Mesenchymal stem cell (in vitro differentiated cells and primary cell): ENCODE measurements at regions not wholly inside any gene's neighbourhood (a gene's known extent, or its start where the extent isn't known, plus 50 kb on each side); places are given as distances from the start of the nearest gene placed in this dataset.

Experiments used
- DNase-seq: peaks from one replicate; pipeline ENCODE4 v3.0.0-alpha.2; 2013
- H2AFZ ChIP-seq: one replicate; pipeline ENCODE4 v1.6.1; 2013; ENCODE audit warnings: low read depth, mild to moderate bottlenecking, control low read depth, inconsistent platforms, low read length, moderate library complexity
- H2AK5ac ChIP-seq: 2 replicates; pipeline ENCODE4 v1.6.1; 2013; ENCODE audit warnings: low read length, moderate library complexity, mild to moderate bottlenecking, inconsistent platforms; ENCODE audit not compliant: severe bottlenecking
- H2BK120ac ChIP-seq: one replicate; pipeline ENCODE4 v1.6.1; 2013; ENCODE audit warnings: low read depth, mild to moderate bottlenecking, inconsistent platforms, low read length, moderate library complexity
- H2BK12ac ChIP-seq, 2 experiments: one replicate each; pipeline ENCODE4 v1.6.1; 2013; ENCODE audit warnings: inconsistent platforms in 2 of 2, low read length in 2 of 2, mild to moderate bottlenecking in 2 of 2, moderate library complexity in 2 of 2, control low read depth in 1 of 2
- H2BK15ac ChIP-seq: one replicate; pipeline ENCODE4 v1.6.1; 2013; ENCODE audit warnings: mild to moderate bottlenecking, low read depth, inconsistent platforms; ENCODE audit not compliant: poor library complexity, severe bottlenecking
- H2BK5ac ChIP-seq: 2 replicates; pipeline ENCODE4 v1.6.1; 2013; ENCODE audit warnings: low read depth, mild to moderate bottlenecking, low read length, control low read depth, inconsistent platforms; ENCODE audit not compliant: poor library complexity, severe bottlenecking
- H3K14ac ChIP-seq, 2 experiments: one replicate each; pipeline ENCODE4 v1.6.1; 2013; ENCODE audit warnings: inconsistent platforms in 2 of 2, low read length in 2 of 2, control low read depth in 1 of 2, mild to moderate bottlenecking in 1 of 2, moderate library complexity in 1 of 2
- H3K18ac ChIP-seq, 2 experiments: one replicate each; pipeline ENCODE4 v1.6.1; 2013; ENCODE audit warnings: inconsistent platforms in 2 of 2, low read length in 2 of 2, control low read depth in 1 of 2, low read depth in 1 of 2, mild to moderate bottlenecking in 1 of 2
- H3K23ac ChIP-seq, 2 experiments: one replicate each; pipeline ENCODE4 v1.6.1; 2013; ENCODE audit warnings: inconsistent platforms in 2 of 2, low read length in 2 of 2, mild to moderate bottlenecking in 2 of 2, moderate library complexity in 2 of 2, control low read depth in 1 of 2
- H3K27ac ChIP-seq: 2 replicates; pipeline ENCODE4 v1.5.1; 2013; ENCODE audit warnings: mild to moderate bottlenecking, moderate library complexity, low read length, control low read depth, inconsistent platforms; ENCODE audit not compliant: poor library complexity, severe bottlenecking
- H3K27me3 ChIP-seq, 2 experiments: 2 replicates each; pipeline versions ENCODE4 v1.6.1 to v1.7.0; 2013; ENCODE audit warnings: low read length in 2 of 2, mild to moderate bottlenecking in 2 of 2, moderate library complexity in 2 of 2, control low read depth in 1 of 2, inconsistent platforms in 1 of 2; ENCODE audit not compliant: control insufficient read depth in 1 of 2, insufficient read depth in 1 of 2
- H3K36me3 ChIP-seq, 2 experiments: 2 replicates each; pipeline versions ENCODE4 v1.6.1 to v1.7.0; 2013; ENCODE audit warnings: low read length in 2 of 2, control low read depth in 1 of 2, inconsistent platforms in 1 of 2, low read depth in 1 of 2, mild to moderate bottlenecking in 1 of 2; ENCODE audit not compliant: insufficient read depth in 2 of 2, control insufficient read depth in 1 of 2
- H3K4ac ChIP-seq, 2 experiments: one replicate each; pipeline ENCODE4 v1.6.1; 2013; ENCODE audit warnings: inconsistent platforms in 2 of 2, low read length in 2 of 2, mild to moderate bottlenecking in 2 of 2, moderate library complexity in 2 of 2, control low read depth in 1 of 2, low read depth in 1 of 2
- H3K4me1 ChIP-seq: 2 replicates; pipeline ENCODE4 v1.6.1; 2013; ENCODE audit warnings: low read depth, low read length, control low read depth; ENCODE audit not compliant: control insufficient read depth, insufficient read depth
- H3K4me2 ChIP-seq: 2 replicates; pipeline ENCODE4 v1.6.1; 2013; ENCODE audit warnings: low read length, mild to moderate bottlenecking, inconsistent platforms; ENCODE audit not compliant: poor library complexity, severe bottlenecking
- H3K4me3 ChIP-seq, 2 experiments: 2 replicates each; pipeline versions ENCODE4 v1.5.1 to v1.7.0; 2013; ENCODE audit warnings: low read length in 2 of 2, mild to moderate bottlenecking in 2 of 2, control low read depth in 1 of 2, low read depth in 1 of 2; ENCODE audit not compliant: insufficient read depth in 1 of 2
- H3K79me1 ChIP-seq: replicated peaks from 2 replicates; pipeline ENCODE4 v1.6.1; 2013; ENCODE audit warnings: mild to moderate bottlenecking, control low read depth, low read length, inconsistent platforms; ENCODE audit not compliant: poor library complexity, severe bottlenecking
- H3K9ac ChIP-seq: 2 replicates; pipeline ENCODE4 v1.7.0; 2013; ENCODE audit warnings: mild to moderate bottlenecking, low read length, moderate library complexity
- H3K9me3 ChIP-seq: 2 replicates; pipeline ENCODE4 v1.7.0; 2013; ENCODE audit warnings: mild to moderate bottlenecking, low read length; ENCODE audit not compliant: control insufficient read depth
- H4K8ac ChIP-seq: one replicate; pipeline ENCODE4 v1.6.1; 2013; ENCODE audit warnings: inconsistent platforms, mild to moderate bottlenecking, low read length, moderate library complexity
- H4K91ac ChIP-seq: one replicate; pipeline ENCODE4 v1.6.1; 2013; ENCODE audit warnings: mild to moderate bottlenecking, low read length, inconsistent platforms
- WGBS: methylation state at CpG from one replicate; pipeline ENCODE4 v1.1.7; 2013; ENCODE audit warnings: mixed read lengths; 5-methylcytosine and 5-hydroxymethylcytosine counted together

DNA sequence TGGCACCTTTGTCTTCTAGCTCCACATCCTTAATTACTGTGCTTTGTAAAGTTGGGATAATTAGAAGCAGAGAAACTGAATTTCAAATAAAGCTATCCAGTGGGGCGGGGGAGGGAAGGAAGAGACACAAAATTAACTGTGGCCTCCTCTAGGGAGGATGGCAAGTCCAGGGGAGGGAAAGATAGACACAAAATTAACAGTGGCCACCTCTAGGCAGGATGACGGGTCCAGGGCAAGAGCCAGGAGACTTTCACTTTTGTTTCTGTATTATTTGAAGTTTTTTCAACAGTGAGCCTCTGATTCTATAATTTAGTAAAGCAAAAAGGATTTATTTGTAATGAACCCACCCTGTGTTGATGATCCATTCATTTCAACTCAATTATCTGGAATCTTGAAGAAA lies 335.9 kb downstream of the MSX2 start:
- H3K36me3 ChIP-seq: no peaks in the 10 kb centered on the region
- H3K14ac ChIP-seq: no peak overlapping the region
- H3K9ac ChIP-seq: peak overlapping the region; percentile 84
- H2BK120ac ChIP-seq: no peak overlapping the region
- H3K4me1 ChIP-seq: no peaks in the 10 kb centered on the region
- H3K4me3 ChIP-seq: peak overlapping the region in 1 of 2 experiments; percentile 71
- H3K27ac ChIP-seq: no peak overlapping the region
- H3K9me3 ChIP-seq: no peaks in the 10 kb centered on the region
- DNase-seq: no peak
- H2AK5ac ChIP-seq: no peak overlapping the region
- H2AFZ ChIP-seq: no peak overlapping the region
- no peak overlapping the region for H2BK15ac ChIP-seq
- no peaks in the 10 kb centered on the region for H3K79me1 ChIP-seq
- H3K23ac ChIP-seq: no peak overlapping the region
- H4K91ac ChIP-seq: no peak overlapping the region
- H4K8ac ChIP-seq: no peak overlapping the region
- WGBS: 62% methylated on average over 2 of the region's 2 CpGs
- H2BK5ac ChIP-seq: no peak overlapping the region
- H2BK12ac ChIP-seq: no peak overlapping the region
- H3K27me3 ChIP-seq: no peaks in the 10 kb centered on the region
- no peak overlapping the region for H3K4ac ChIP-seq
- no peak overlapping the region for H3K18ac ChIP-seq
- no peak overlapping the region for H3K4me2 ChIP-seq

DNA sequence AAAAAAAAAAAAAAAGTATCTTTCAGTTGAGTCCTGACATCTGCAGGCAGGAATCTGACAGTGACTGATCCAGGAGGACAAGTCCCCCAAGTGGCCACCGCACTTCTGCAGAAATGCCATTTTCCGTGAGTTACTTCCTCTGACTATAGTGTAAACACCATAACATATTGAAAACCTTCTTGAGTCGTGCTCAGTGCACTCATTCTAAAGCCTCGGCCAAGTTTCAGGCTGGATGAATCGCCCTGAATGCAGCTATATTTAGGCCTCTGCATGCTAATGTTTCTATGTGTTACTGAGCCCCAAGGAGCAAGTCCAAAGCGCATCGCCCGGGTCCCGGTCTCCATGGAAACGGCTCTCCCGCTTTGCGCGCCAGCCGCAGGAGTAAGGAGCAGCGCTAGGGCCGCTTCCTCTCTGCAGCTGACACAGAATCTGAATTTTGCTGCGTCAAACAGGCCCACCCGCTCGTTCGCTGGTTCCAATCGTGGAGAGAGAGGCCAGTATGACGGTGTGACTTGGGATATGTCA lies 335.4 kb downstream of the MSX2 start:
- Histone ChIP-seq H3K23ac (no peak overlapping the region), H2BK12ac (no peak overlapping the region), H2BK120ac (no peak overlapping the region), H2AFZ (no peak overlapping the region), H3K27me3 (no peaks in the 10 kb centered on the region), H3K4me2 (no peak overlapping the region), H3K9me3 (no peaks in the 10 kb centered on the region), H3K4ac (no peak overlapping the region), H3K79me1 (no peaks in the 10 kb centered on the region), H3K27ac (no peak overlapping the region), H2AK5ac (no peak overlapping the region), H4K8ac (no peak overlapping the region), H3K4me1 (no peaks in the 10 kb centered on the region), H3K18ac (no peak overlapping the region), H2BK5ac (no peak overlapping the region), H3K36me3 (no peaks in the 10 kb centered on the region), H2BK15ac (no peak overlapping the region), H4K91ac (no peak overlapping the region), H3K9ac (peak overlapping the region; percentile 84), H3K14ac (no peak overlapping the region), H3K4me3 (peak overlapping the region in 1 of 2 experiments; percentile 71)
- DNase-seq: no peak
- 5% methylated on average over 14 of the region's 22 CpGs for WGBS

DNA sequence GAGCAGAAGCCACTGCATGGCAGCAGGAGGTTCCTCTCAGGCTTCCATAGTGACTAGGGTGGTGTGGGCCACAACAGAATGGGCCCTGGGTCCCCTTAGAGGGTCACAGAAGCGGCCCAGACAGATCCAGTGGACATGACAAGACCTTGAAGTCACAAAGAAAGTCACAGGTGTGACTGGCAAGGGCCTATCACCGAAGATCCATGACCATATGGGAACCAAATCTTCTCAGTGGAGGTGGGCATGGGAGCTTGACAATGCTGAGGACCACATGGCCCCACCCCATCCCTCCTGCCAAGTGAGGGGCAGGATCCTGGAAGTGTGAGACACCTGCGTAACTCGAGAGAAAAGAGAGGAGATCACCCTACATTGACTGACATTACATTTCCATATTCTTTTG lies 332.4 kb downstream of the MSX2 start:
- H3K9ac ChIP-seq: no peak overlapping the region
- no peaks in the 10 kb centered on the region for H3K27me3 ChIP-seq
- no peaks in the 10 kb centered on the region for H3K79me1 ChIP-seq
- DNase-seq: no peak
- H3K4me3 ChIP-seq: no peak overlapping the region
- H2BK12ac ChIP-seq: no peak overlapping the region
- H2AFZ ChIP-seq: no peak overlapping the region
- H3K9me3 ChIP-seq: no peaks in the 10 kb centered on the region
- no peak overlapping the region for H3K4me2 ChIP-seq
- H4K8ac ChIP-seq: no peak overlapping the region
- H2BK120ac ChIP-seq: no peak overlapping the region
- 36% methylated on average over 2 of the region's 4 CpGs for WGBS
- H3K18ac ChIP-seq: no peak overlapping the region
- no peak overlapping the region for H4K91ac ChIP-seq
- H3K4ac ChIP-seq: no peak overlapping the region
- no peak overlapping the region for H3K14ac ChIP-seq
- H2BK5ac ChIP-seq: no peak overlapping the region
- no peaks in the 10 kb centered on the region for H3K4me1 ChIP-seq
- no peak overlapping the region for H2AK5ac ChIP-seq
- H2BK15ac ChIP-seq: no peak overlapping the region
- no peaks in the 10 kb centered on the region for H3K36me3 ChIP-seq
- no peak overlapping the region for H3K23ac ChIP-seq
- H3K27ac ChIP-seq: no peak overlapping the region

DNA sequence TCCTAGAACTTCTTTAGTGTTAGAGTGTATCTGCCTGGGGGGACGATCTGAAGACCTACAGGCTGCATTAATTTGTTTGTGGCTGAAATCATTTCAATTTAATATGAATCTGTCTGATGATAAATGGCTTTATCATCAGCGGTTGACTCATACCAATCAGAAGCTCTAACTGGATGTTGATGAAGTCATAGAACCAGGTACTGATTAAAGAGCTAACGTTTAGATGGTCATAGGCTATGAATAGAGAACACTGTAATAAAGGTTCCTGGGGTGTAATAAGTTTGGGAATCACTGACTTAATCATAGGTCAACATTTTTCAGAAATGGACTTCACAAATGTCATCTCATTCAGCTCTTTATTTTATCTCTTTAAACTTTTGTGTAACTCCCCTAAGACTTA lies 329.9 kb downstream of the MSX2 start:
- no peak overlapping the region for H3K14ac ChIP-seq
- no peak overlapping the region for H2BK120ac ChIP-seq
- no peak overlapping the region for H4K8ac ChIP-seq
- H3K4me2 ChIP-seq: no peak overlapping the region
- no peaks in the 10 kb centered on the region for H3K79me1 ChIP-seq
- no peak for DNase-seq
- no peaks in the 10 kb centered on the region for H3K36me3 ChIP-seq
- H3K27ac ChIP-seq: no peak overlapping the region
- no peak overlapping the region for H3K4me3 ChIP-seq
- 73% methylated on average over 3 of the region's 3 CpGs for WGBS
- no peak overlapping the region for H3K18ac ChIP-seq
- no peaks in the 10 kb centered on the region for H3K27me3 ChIP-seq
- H4K91ac ChIP-seq: no peak overlapping the region
- H3K9ac ChIP-seq: no peak overlapping the region
- H2BK15ac ChIP-seq: no peak overlapping the region
- no peaks in the 10 kb centered on the region for H3K4me1 ChIP-seq
- H2AFZ ChIP-seq: no peak overlapping the region
- no peak overlapping the region for H2AK5ac ChIP-seq
- H2BK12ac ChIP-seq: no peak overlapping the region
- H3K23ac ChIP-seq: no peak overlapping the region
- H2BK5ac ChIP-seq: no peak overlapping the region
- H3K9me3 ChIP-seq: no peaks in the 10 kb centered on the region
- H3K4ac ChIP-seq: no peak overlapping the region
